ENCODE measurements at regions not wholly inside any gene's neighbourhood (a gene's known extent, or its start where the extent isn't known, plus 50 kb on each side); places are given as distances from the start of the nearest gene placed in this dataset.

DNA sequence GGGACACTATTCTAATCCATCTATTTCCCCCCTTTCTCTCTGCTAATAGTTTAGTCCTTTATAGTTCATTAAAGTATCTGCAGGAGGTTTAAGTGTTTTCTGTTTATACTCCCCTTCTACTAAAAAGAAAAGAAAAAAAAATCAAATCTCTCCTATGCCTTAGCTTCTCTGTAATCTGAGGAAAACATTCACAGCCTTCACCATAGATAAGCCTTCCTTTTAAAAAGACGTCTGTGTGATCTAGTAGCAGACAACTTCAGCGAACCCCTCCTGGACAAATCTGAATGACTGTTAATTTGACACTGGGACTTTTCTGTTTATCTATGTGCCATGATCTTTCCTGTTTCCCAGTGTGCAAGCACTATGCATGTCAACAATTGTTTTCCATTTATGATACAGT is 70.4 kb upstream of the CDH19 start:
- TF ChIP-seq, protein P1, sequence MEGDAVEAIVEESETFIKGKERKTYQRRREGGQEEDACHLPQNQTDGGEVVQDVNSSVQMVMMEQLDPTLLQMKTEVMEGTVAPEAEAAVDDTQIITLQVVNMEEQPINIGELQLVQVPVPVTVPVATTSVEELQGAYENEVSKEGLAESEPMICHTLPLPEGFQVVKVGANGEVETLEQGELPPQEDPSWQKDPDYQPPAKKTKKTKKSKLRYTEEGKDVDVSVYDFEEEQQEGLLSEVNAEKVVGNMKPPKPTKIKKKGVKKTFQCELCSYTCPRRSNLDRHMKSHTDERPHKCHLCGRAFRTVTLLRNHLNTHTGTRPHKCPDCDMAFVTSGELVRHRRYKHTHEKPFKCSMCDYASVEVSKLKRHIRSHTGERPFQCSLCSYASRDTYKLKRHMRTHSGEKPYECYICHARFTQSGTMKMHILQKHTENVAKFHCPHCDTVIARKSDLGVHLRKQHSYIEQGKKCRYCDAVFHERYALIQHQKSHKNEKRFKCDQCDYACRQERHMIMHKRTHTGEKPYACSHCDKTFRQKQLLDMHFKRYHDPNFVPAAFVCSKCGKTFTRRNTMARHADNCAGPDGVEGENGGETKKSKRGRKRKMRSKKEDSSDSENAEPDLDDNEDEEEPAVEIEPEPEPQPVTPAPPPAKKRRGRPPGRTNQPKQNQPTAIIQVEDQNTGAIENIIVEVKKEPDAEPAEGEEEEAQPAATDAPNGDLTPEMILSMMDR (IDR thresholded peaks at IDR 0.05; ENCODE audit: insufficient read depth in 1 of 2, low read depth in 1 of 2, low read length in 1 of 2, severe bottlenecking in 1 of 2, unreplicated experiment in 1 of 2): no peak
- peaks cover 2% of the 10 kb centered on the region for H3K27me3 Mint-ChIP-seq (ENCODE audit: insufficient read depth, unreplicated experiment)
- Histone ChIP-seq H3K27me3 (replicated peaks; ENCODE audit: control insufficient read depth, insufficient read depth, low read length) (no peaks in the 10 kb centered on the region), H3K9me3 (no peaks in the 10 kb centered on the region), H3K36me3 (ENCODE audit: control insufficient read depth, insufficient read depth, low read length) (no peaks in the 10 kb centered on the region), H3K4me3 (ENCODE audit: low read depth, low read length) (no peak overlapping the region), H3K4me1 (no peaks in the 10 kb centered on the region)
- ChIA-PET POLR2A (no interaction called here), CTCF (no interaction called here)
- no peaks in the 10 kb centered on the region for H3K4me1 Mint-ChIP-seq (ENCODE audit: low read depth, unreplicated experiment)
- DNase-seq: no peak
- H3K4me3 Mint-ChIP-seq (ENCODE audit: unreplicated experiment): no peak overlapping the region
- no peaks in the 10 kb centered on the region for H3K36me3 Mint-ChIP-seq (ENCODE audit: insufficient read depth, unreplicated experiment)
- no peak overlapping the region for H3K27ac Mint-ChIP-seq (ENCODE audit: unreplicated experiment)
- intact Hi-C loops (cut with micrococcal nuclease; ENCODE audit: unreplicated experiment): no loop called here
- BruUV-seq (replicated peaks): no TSS peak
- no peaks in the 10 kb centered on the region for H3K9me3 Mint-ChIP-seq (ENCODE audit: unreplicated experiment)

GRCh38 chr18:66668706-66669105 is 64.8 kb upstream of the CDH19 start:
- Histone ChIP-seq H3K9me3 (no peaks in the 10 kb centered on the region), H3K36me3 (ENCODE audit: control insufficient read depth, insufficient read depth, low read length) (no peaks in the 10 kb centered on the region), H3K27me3 (replicated peaks; ENCODE audit: control insufficient read depth, insufficient read depth, low read length) (no peaks in the 10 kb centered on the region), H3K4me1 (no peaks in the 10 kb centered on the region), H3K4me3 (ENCODE audit: low read depth, low read length) (no peak overlapping the region)
- ChIA-PET CTCF (no interaction called here), POLR2A (no interaction called here)
- H3K27me3 Mint-ChIP-seq (ENCODE audit: insufficient read depth, unreplicated experiment): peaks cover 2% of the 10 kb centered on the region
- intact Hi-C loops (cut with micrococcal nuclease; ENCODE audit: unreplicated experiment): no loop called here
- TF ChIP-seq, protein P1 (IDR thresholded peaks at IDR 0.05; ENCODE audit: insufficient read depth in 1 of 2, low read depth in 1 of 2, low read length in 1 of 2, severe bottlenecking in 1 of 2, unreplicated experiment in 1 of 2): no peak
- H3K27ac Mint-ChIP-seq (ENCODE audit: unreplicated experiment): no peak overlapping the region
- no peak for DNase-seq
- H3K4me3 Mint-ChIP-seq (ENCODE audit: unreplicated experiment): no peak overlapping the region
- H3K36me3 Mint-ChIP-seq (ENCODE audit: insufficient read depth, unreplicated experiment): no peaks in the 10 kb centered on the region
- H3K9me3 Mint-ChIP-seq (ENCODE audit: unreplicated experiment): no peaks in the 10 kb centered on the region
- BruUV-seq (replicated peaks): no TSS peak
- no peaks in the 10 kb centered on the region for H3K4me1 Mint-ChIP-seq (ENCODE audit: low read depth, unreplicated experiment)

- no peaks in the 10 kb centered on the region for H3K4me1 Mint-ChIP-seq (ENCODE audit: low read depth, unreplicated experiment)
- no peak overlapping the region for H3K4me3 Mint-ChIP-seq (ENCODE audit: unreplicated experiment)
- H3K4me1 ChIP-seq: no peaks in the 10 kb centered on the region
- ChIA-PET POLR2A (no interaction called here), CTCF (no interaction called here)
- H3K9me3 Mint-ChIP-seq (ENCODE audit: unreplicated experiment): no peaks in the 10 kb centered on the region
- no peaks in the 10 kb centered on the region for H3K36me3 Mint-ChIP-seq (ENCODE audit: insufficient read depth, unreplicated experiment)
- H3K27ac Mint-ChIP-seq (ENCODE audit: unreplicated experiment): no peak overlapping the region
- H3K36me3 ChIP-seq (ENCODE audit: control insufficient read depth, insufficient read depth, low read length): no peaks in the 10 kb centered on the region
- no peak overlapping the region for H3K4me3 ChIP-seq (ENCODE audit: low read depth, low read length)
- TF ChIP-seq, protein P1 (IDR thresholded peaks at IDR 0.05; ENCODE audit: insufficient read depth in 1 of 2, low read depth in 1 of 2, low read length in 1 of 2, severe bottlenecking in 1 of 2, unreplicated experiment in 1 of 2): no peak
- no peaks in the 10 kb centered on the region for H3K9me3 ChIP-seq
- intact Hi-C loops (cut with micrococcal nuclease; ENCODE audit: unreplicated experiment): no loop called here
- H3K27me3 ChIP-seq (replicated peaks; ENCODE audit: control insufficient read depth, insufficient read depth, low read length): no peaks in the 10 kb centered on the region
- BruUV-seq (replicated peaks): no TSS peak
- H3K27me3 Mint-ChIP-seq (ENCODE audit: insufficient read depth, unreplicated experiment): no peaks in the 10 kb centered on the region
- no peak for DNase-seq
These were observed 58.7 kb upstream of the CDH19 start for GRCh38 chr18:66662632-66663031.

All from Caco-2 (cell line).